HCT116 (cell line): ENCODE measurements at regions not wholly inside any gene's neighbourhood (a gene's known extent, or its start where the extent isn't known, plus 50 kb on each side); places are given as distances from the start of the nearest gene placed in this dataset.
A peak's percentile ranks its signal among the peaks of the same experiment; 100 is the strongest.

ENCODE experiments used
- ATAC-seq: fragments of 200-7000 bp; cut with Tn5 transposase; 2 replicates; pipeline ENCODE4 v1.9.1; 2020; ENCODE audit warnings: mild to moderate bottlenecking, moderate library complexity
- BruUV-seq: library from RNA; stranded (reverse); fragments of 400-500 nt; replicated peaks from 2 replicates; lab custom pipeline; 2021; lab: Mats Ljungman, UMichigan
- CTCF ChIA-PET: fragments of 300-600 bp; sonication (Branson Sonifier 250); formaldehyde crosslinking; loops from one replicate; lab custom pipeline; 2021; ENCODE audit warnings: antibody characterized with exemption; lab: Charles Lee
- POLR2A ChIA-PET: fragments of 300-600, 350-600 bp; sonication (Branson Sonifier 250); formaldehyde crosslinking; loops from one replicate; lab custom pipeline; 2021; ENCODE audit warnings: antibody characterized with exemption; lab: Charles Lee
- RAD21 ChIA-PET, 2 experiments: fragments of 300-600 bp; sonication (Branson Sonifier 250); formaldehyde crosslinking; loops; one replicate each; lab custom pipeline; 2023; ENCODE audit warnings: low total read pairs in 2 of 2; ENCODE audit not compliant: uncharacterized antibody in 2 of 2, unreplicated experiment in 2 of 2, low non-redundant PET in 1 of 2; lab: Charles Lee
- DNase-seq: peaks from one replicate; pipeline ENCODE4 v3.0.0-alpha.2; 2010; ENCODE audit warnings: low read depth, low spot score
- H2AFZ ChIP-seq: fragments of 200-600 bp; shearing (Covaris generic), sonication (generic); 2 replicates; pipeline ENCODE4 v1.6.1; 2017; ENCODE audit warnings: low read depth, mixed run types, mixed read lengths, antibody characterized with exemption, low read length; ENCODE audit not compliant: poor library complexity, severe bottlenecking
- H3K27ac ChIP-seq: 2 replicates; pipeline ENCODE4 v1.5.1; 2012; ENCODE audit warnings: low read depth, low read length
- H3K27me3 ChIP-seq: fragments of 200-600 bp; sonication (generic); 2 replicates; pipeline ENCODE4 v1.6.1; 2016; ENCODE audit warnings: mixed run types, low read length, mixed read lengths; ENCODE audit not compliant: insufficient read depth
- H3K36me3 ChIP-seq, 2 experiments: fragments of 200-500 bp in 1 of 2; fragments of 200-600 bp in 1 of 2; sonication (Bioruptor generic) in 1 of 2; sonication (generic) in 1 of 2; 2 replicates each; pipeline versions ENCODE4 v1.5.1 to v1.6.1; 2014 to 2016; ENCODE audit warnings: low read length in 2 of 2, inconsistent platforms in 1 of 2, mixed read lengths in 1 of 2, mixed run types in 1 of 2; ENCODE audit not compliant: insufficient read depth in 2 of 2, control insufficient read depth in 1 of 2
- H3K4me1 ChIP-seq, 2 experiments: fragments of 200-600 bp in 1 of 2; sonication (generic) in 1 of 2; 2 replicates each; pipeline versions ENCODE4 v1.5.1 to v1.6.1; 2012 to 2017; ENCODE audit warnings: low read length in 2 of 2, inconsistent platforms in 1 of 2, mild to moderate bottlenecking in 1 of 2, mixed read lengths in 1 of 2, mixed run types in 1 of 2, moderate library complexity in 1 of 2; ENCODE audit not compliant: insufficient read depth in 2 of 2, control insufficient read depth in 1 of 2
- H3K4me2 ChIP-seq: fragments of 200-600 bp; sonication (generic); 2 replicates; pipeline ENCODE4 v1.6.1; 2017; ENCODE audit warnings: mixed run types, low read length, mixed read lengths
- H3K4me3 ChIP-seq, 2 experiments: fragments of 200-600 bp in 1 of 2; sonication (generic) in 1 of 2; replicated peaks in 1 of 2; 2 replicates each; pipeline ENCODE4 v1.5.1; 2011 to 2016; ENCODE audit warnings: low read length in 2 of 2, control low read depth in 1 of 2, low read depth in 1 of 2, mild to moderate bottlenecking in 1 of 2, mixed read lengths in 1 of 2, mixed run types in 1 of 2
- H3K79me2 ChIP-seq: fragments of 200-600 bp; sonication (generic); 2 replicates; pipeline ENCODE4 v1.6.1; 2017; ENCODE audit warnings: mild to moderate bottlenecking, mixed run types, low read length, moderate library complexity, mixed read lengths; ENCODE audit not compliant: insufficient read depth
- H3K9ac ChIP-seq: fragments of 200-600 bp; sonication (generic); 2 replicates; pipeline ENCODE4 v1.6.1; 2016; ENCODE audit warnings: low read length, mixed read lengths
- H3K9me2 ChIP-seq: fragments of 200-600 bp; sonication (generic), shearing (Covaris generic); 2 replicates; pipeline ENCODE4 v1.6.1; 2017; ENCODE audit warnings: mixed run types, mild to moderate bottlenecking, moderate library complexity; ENCODE audit not compliant: insufficient read depth
- H3K9me3 ChIP-seq, 2 experiments: fragments of 200-500 bp in 1 of 2; fragments of 200-600 bp in 1 of 2; sonication (Bioruptor generic) in 1 of 2; sonication (generic) in 1 of 2; 2 replicates each; pipeline ENCODE4 v1.6.1; 2014 to 2017; ENCODE audit warnings: low read length in 2 of 2, mixed read lengths in 2 of 2, inconsistent platforms in 1 of 2, low read depth in 1 of 2, mild to moderate bottlenecking in 1 of 2, mixed run types in 1 of 2, moderate library complexity in 1 of 2; ENCODE audit not compliant: control insufficient read depth in 1 of 2, insufficient read depth in 1 of 2
- H4K20me1 ChIP-seq: fragments of 200-600 bp; sonication (generic), shearing (Covaris generic); 2 replicates; pipeline ENCODE4 v1.6.1; 2017; ENCODE audit warnings: mixed run types, mild to moderate bottlenecking, moderate library complexity; ENCODE audit not compliant: insufficient read depth
- CBX3 ChIP-seq: IDR thresholded peaks from 2 replicates; pipeline ENCODE4 v1.6.1; 2012; ENCODE audit warnings: low read depth
- EZH2 ChIP-seq: fragments of 200-600 bp; sonication (generic); IDR thresholded peaks from 2 replicates; pipeline ENCODE4 v1.6.1; 2017; ENCODE audit warnings: antibody characterized with exemption, mixed run types
- EZH2phosphoT487 ChIP-seq: fragments of 200-600 bp; IDR thresholded peaks from 2 replicates; pipeline ENCODE4 v1.6.1; 2018; ENCODE audit warnings: antibody characterized with exemption, borderline replicate concordance
- JUND ChIP-seq: IDR thresholded peaks from 2 replicates; pipeline ENCODE4 v1.6.1; 2012
- MAX ChIP-seq: IDR thresholded peaks from 2 replicates; pipeline ENCODE4 v1.6.1; 2012
- POLR2AphosphoS5 ChIP-seq: IDR thresholded peaks from 2 replicates; pipeline ENCODE4 v1.6.1; 2011; ENCODE audit warnings: mild to moderate bottlenecking, low read depth, low read length, moderate library complexity
- SIN3A ChIP-seq: IDR thresholded peaks from 2 replicates; pipeline ENCODE4 v1.6.1; 2012; ENCODE audit warnings: low read depth
- SP1 ChIP-seq: IDR thresholded peaks from 2 replicates; pipeline ENCODE4 v1.6.1; 2012; ENCODE audit warnings: low read depth
- ZBTB33 ChIP-seq: IDR thresholded peaks from 2 replicates; pipeline ENCODE4 v1.6.1; 2011; ENCODE audit warnings: mild to moderate bottlenecking, low read length, moderate library complexity; ENCODE audit not compliant: insufficient replicate concordance; ENCODE audit errors: extremely low read depth
- intact Hi-C: fragments of 100-400 bp; cut with micrococcal nuclease; formaldehyde crosslinking; loops from 2 replicates; pipeline ENCODE4 v1.10.0; 2022
- TF ChIP-seq, protein P1 (sequence below): IDR thresholded peaks from 2 replicates; pipeline ENCODE4 v1.6.1; 2012; ENCODE audit warnings: low read depth

DNA sequence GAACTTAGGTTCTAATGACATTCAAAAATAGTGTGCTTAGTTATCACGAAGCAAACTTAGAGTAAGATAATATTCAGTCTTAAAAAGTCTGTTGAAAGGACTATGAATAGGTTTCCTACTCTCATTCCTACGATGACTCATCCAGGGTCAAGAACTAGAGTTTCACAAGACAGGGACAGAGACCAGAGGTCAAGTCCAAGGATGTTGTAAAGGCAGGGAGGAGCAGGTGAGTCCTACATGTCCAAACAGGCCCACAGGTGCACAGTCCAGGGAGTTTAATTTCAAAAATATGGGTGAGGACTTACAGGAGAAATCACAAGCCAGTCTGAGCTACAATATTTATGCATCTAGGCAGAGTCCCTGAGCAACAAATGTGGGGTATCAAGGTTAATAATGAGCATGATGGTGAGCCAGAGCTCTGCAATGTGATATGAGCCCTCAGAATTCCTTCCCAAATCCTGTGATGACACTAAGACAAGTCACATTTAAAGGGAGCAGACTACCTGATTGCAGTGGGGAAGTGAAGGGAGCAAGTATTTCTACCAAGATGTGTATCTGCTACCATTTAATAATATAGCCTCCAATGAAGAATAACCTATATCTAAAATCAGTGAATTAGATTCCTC is 100.0 kb upstream of the NRIP1 start:
- Histone ChIP-seq H3K9me3 (0 out of 4 replicates have a peak, but pooled peaks cover 0 to 3% of the 10 kb centered on the region in 2 experiments), H3K27ac (no peak overlapping the region), H3K9me2 (no peaks in the 10 kb centered on the region), H3K36me3 (no peaks in the 10 kb centered on the region), H3K4me2 (0 out of 2 replicates have a peak overlapping the region, but pooled peaks have one; percentile 0), H4K20me1 (no peaks in the 10 kb centered on the region), H3K79me2 (no peaks in the 10 kb centered on the region), H3K4me1 (peaks cover 2 to 8% of the 10 kb centered on the region in 2 experiments; a peak in 2 of 4 replicates), H3K4me3 (no peak overlapping the region), H3K9ac (no peak overlapping the region), H2AFZ (no peak overlapping the region), H3K27me3 (no peaks in the 10 kb centered on the region)
- CTCF ChIA-PET, result no interaction called here
- RAD21 ChIA-PET, result no interaction called here
- no peak for DNase-seq
- POLR2A ChIA-PET, result no interaction called here
- no peak for ATAC-seq
- intact Hi-C loops, result no loop called here
- BruUV-seq, result no TSS peak
- TF ChIP-seq, protein P1, sequence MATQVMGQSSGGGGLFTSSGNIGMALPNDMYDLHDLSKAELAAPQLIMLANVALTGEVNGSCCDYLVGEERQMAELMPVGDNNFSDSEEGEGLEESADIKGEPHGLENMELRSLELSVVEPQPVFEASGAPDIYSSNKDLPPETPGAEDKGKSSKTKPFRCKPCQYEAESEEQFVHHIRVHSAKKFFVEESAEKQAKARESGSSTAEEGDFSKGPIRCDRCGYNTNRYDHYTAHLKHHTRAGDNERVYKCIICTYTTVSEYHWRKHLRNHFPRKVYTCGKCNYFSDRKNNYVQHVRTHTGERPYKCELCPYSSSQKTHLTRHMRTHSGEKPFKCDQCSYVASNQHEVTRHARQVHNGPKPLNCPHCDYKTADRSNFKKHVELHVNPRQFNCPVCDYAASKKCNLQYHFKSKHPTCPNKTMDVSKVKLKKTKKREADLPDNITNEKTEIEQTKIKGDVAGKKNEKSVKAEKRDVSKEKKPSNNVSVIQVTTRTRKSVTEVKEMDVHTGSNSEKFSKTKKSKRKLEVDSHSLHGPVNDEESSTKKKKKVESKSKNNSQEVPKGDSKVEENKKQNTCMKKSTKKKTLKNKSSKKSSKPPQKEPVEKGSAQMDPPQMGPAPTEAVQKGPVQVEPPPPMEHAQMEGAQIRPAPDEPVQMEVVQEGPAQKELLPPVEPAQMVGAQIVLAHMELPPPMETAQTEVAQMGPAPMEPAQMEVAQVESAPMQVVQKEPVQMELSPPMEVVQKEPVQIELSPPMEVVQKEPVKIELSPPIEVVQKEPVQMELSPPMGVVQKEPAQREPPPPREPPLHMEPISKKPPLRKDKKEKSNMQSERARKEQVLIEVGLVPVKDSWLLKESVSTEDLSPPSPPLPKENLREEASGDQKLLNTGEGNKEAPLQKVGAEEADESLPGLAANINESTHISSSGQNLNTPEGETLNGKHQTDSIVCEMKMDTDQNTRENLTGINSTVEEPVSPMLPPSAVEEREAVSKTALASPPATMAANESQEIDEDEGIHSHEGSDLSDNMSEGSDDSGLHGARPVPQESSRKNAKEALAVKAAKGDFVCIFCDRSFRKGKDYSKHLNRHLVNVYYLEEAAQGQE, result no peak
- TF ChIP-seq POLR2AphosphoS5 (no peak), EZH2phosphoT487 (no peak)

- CTCF ChIA-PET, result no interaction called here
- Histone ChIP-seq H4K20me1 (no peaks in the 10 kb centered on the region), H3K9me3 (0 out of 4 replicates have a peak, but pooled peaks cover 0 to 3% of the 10 kb centered on the region in 2 experiments), H2AFZ (no peak overlapping the region), H3K9ac (no peak overlapping the region), H3K4me2 (no peak overlapping the region), H3K27me3 (no peaks in the 10 kb centered on the region), H3K36me3 (no peaks in the 10 kb centered on the region), H3K4me3 (no peak overlapping the region), H3K79me2 (no peaks in the 10 kb centered on the region), H3K9me2 (no peaks in the 10 kb centered on the region), H3K4me1 (no peaks in the 10 kb centered on the region), H3K27ac (no peak overlapping the region)
- no TSS peak for BruUV-seq
- DNase-seq (no peak), ATAC-seq (no peak)
- POLR2A ChIA-PET, result no interaction called here
- intact Hi-C loops, result no loop called here
- RAD21 ChIA-PET, result no interaction called here
- TF ChIP-seq CBX3, result no peak
- no peak for TF ChIP-seq ZBTB33
- no peak for TF ChIP-seq EZH2
- TF ChIP-seq, protein P1, result no peak
- TF ChIP-seq SIN3A, result no peak
- TF ChIP-seq MAX, result no peak
- TF ChIP-seq SP1, result no peak
- no peak for TF ChIP-seq JUND
Observed at GRCh38 chr21:15170614-15171013, 105.8 kb upstream of the NRIP1 start.
